HS-27A (cell line): ENCODE measurements at regions not wholly inside any gene's neighbourhood (a gene's known extent, or its start where the extent isn't known, plus 50 kb on each side); places are given as distances from the start of the nearest gene placed in this dataset.
"Not testable (repeated sequence)": the region's sequence is repeated elsewhere in the genome, so short reads cannot be mapped to it uniquely, and the experiment has no call there.

Source experiments
- DNase-seq: peaks from one replicate; pipeline ENCODE4 v3.0.0-alpha.2; 2012; ENCODE audit warnings: low read depth, missing footprints

DNA sequence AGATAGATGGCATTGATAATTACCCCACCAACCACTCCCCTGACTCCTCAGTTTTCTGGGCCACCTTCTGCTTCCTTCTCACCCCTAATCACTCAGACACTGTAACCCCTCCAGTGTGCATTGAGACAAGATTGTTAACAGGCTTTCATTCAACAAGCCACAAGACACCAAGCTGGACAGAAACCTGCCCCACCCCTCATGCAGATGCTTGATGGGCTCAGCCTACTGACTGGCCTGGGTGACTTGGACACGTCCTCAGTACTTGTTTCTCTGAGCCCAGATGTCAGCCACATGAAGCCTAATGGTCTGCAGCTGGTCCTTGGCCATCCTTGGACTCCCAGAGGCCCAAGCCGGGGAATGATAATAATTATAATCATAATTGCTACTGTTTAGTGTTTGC lies 71.4 kb upstream of the SMIM23 start:
- no peak for DNase-seq

DNA sequence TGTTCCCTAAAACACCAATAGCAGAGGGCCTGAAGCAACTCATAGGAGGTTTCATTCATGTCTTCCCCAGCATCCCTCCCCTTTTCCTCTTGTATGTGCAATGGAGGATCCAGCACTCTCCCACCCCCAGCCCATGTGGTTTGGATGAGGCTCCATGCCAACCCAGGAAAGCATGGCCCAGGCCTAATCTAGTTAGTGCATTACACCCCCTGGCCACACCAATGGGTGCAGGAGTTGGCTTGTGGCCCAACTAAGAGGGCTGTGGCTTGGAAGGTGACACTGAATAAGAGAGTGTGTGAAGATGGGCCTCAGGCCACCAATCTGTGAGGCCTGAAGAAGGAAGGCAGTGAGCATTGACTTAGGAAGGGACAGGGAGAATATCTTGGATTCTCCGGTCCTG lies 70.8 kb upstream of the SMIM23 start:
- DNase-seq, result no peak

DNA sequence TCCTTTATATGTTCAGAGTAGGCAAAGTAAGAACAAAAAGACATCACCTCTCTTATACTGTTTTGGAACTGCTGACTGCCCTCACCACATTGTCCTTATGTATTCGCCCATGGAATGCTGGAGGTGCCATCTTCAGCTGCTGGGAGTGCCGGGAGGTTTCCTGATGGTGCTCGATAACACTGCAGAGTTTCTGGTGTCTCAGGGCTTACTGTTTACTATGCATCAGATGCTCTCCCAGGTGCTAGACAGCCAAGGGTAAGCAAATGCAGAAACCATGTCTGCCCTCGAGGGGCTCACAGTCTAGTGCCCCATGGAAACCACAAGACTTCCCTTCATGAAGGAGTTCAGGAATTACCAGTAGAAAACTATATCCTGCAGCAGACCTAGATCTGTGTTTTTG lies 70.1 kb upstream of the SMIM23 start:
- DNase-seq, result no peak

DNA sequence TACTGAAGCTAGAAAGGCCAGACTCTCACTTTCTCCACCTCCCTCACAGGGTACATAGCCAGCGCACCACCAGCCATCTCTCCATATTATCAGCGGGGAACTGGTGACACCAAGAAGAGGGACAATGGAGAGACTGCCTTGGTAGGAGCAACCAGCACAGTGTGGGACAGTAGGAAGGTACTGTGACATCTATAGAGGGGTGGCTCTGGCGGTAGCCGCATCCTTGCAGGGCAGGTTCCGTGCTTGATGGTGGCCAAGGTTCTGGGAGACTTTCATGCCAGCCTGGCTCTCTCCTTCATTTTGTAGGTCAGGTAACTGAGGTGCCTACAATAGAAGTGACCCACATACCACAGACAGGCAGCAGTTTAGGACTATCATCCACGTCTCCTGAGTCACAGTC lies 65.5 kb upstream of the SMIM23 start:
- DNase-seq, result no peak

DNA sequence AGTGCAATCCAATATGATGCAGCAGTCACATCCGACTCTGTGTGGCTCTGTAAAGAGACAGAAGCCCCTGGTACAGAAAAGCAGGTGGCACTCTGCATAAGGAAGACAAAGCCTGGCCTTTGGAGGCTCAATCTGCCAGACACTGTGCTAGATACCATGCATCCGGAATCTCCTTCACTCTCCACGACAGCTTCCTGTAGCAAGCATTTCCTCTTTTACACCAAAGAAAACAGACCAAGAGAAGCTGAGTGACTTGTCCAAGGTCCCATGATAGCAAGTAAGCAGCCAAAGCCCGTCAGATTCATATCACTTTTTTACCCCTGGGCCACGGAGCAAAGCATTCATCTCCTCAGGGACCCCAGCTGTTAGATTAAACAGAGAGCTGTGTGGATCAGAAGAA lies 64.2 kb upstream of the SMIM23 start:
- no peak for DNase-seq

DNA sequence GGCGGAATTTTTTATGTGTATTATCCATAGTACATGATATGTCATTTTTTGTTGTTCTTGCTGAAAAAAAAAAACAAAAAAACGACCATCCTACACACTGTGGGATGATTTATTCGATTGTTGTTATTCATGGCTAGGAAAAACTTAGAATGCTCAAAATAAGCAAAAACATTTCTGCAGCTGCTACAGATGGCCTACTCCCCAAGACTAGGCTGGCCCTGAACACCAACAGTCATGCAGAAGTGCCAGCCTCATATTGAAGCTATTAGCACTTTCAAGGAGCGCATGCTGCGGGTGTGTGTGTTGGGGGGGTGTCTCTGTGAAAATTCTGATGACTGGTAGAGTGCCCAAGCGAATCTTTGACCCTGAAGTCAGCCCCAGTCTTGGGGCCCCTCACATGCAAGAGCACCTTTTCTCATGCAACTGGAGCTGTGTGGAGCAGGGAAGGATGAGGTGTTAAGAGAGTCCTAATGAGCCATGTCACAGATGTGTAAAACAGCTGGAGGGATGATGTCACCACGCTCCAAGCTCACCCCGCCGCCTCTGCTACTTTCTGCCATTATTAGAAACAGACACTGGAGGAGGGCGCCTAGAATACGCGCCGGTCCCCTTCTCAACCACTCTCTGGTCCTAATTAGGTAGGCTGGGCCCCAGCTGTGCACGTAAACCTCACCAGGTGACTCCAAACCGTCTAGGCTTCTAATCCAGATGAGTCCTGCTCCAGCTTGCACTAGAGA lies 61.0 kb upstream of the SMIM23 start:
- DNase-seq, result no peak

DNA sequence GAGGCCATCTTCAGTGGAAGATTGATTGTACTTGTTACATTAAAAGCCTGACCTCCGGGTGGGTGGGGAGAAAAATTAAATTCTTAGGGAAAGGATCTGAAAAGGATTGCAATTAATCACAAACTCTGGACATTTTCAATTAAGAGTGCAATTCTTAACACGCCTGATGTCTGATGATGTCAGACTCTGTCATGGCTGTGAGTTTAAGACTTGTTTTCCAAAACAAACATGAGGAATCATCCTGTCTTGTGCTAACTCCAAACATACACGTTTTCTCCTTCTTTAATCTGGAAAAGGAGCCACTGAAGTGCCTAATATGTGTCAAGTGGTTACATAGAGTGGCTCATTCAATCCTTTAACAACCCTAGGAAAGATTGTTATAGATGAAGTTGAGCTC lies 60.4 kb upstream of the SMIM23 start:
- DNase-seq, result no peak

DNA sequence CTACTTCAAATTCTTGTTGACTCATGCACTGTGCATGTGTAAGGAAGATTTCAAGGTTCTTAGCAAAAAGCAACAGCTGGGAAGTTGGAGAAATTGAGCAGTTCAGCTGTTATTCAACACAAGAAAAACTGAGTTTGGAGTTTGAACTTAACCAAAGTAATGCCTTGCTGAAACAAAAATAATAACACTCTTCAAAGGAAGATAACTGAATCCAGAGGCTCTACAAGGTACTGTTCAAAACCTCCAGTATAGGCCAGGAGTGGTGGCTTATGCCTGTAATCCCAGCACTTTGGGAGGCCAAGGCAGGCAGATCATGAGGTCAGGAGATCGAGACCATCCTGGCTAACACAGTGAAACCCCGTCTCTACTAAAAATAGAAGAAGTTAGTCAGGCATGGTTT lies 58.8 kb upstream of the SMIM23 start:
- not testable (repeated sequence) for DNase-seq

DNA sequence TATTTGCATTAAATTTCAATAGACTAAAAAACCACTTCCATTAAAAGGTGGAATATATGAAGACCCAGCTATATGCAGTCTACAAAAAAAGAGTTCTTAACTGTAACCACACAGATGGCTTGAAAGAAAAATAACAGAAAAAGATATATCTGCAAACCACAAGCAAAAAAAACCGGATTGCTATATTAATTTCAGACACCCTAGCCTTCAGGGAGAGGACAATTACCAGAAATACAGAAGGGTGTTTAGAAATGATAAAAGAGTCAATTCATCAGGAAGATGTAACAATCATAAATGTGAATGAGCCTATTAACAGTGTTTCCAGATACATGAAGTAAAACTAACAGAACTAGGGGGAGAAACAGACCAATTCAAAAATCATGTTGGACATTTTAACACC lies 56.9 kb upstream of the SMIM23 start:
- DNase-seq, result no peak
